Liver (tissue), 8 donors: ENCODE measurements at regions not wholly inside any gene's neighbourhood (a gene's known extent, or its start where the extent isn't known, plus 50 kb on each side); places are given as distances from the start of the nearest gene placed in this dataset.

ENCODE experiments used
- DNase-seq: peaks from one replicate; pipeline ENCODE4 v3.0.0-alpha.2; 2017; ENCODE audit warnings: low spot score
- H3K27ac ChIP-seq, 2 donors: one replicate each; pipeline ENCODE4 v1.7.0; 2013; ENCODE audit warnings: inconsistent platforms in 2 of 2, low read length in 2 of 2, control low read depth in 1 of 2, low read depth in 1 of 2, mild to moderate bottlenecking in 1 of 2
- H3K27me3 ChIP-seq, 4 donors: one replicate each; pipeline versions ENCODE4 v1.6.1 to v1.7.0; 2013; ENCODE audit warnings: low read length in 3 of 4, inconsistent platforms in 1 of 4, mild to moderate bottlenecking in 1 of 4, moderate library complexity in 1 of 4; ENCODE audit not compliant: control insufficient read depth in 4 of 4, insufficient read depth in 4 of 4
- H3K36me3 ChIP-seq, 4 donors: one replicate each; pipeline versions ENCODE4 v1.6.1 to v1.7.0; 2013; ENCODE audit warnings: low read length in 3 of 4, mild to moderate bottlenecking in 3 of 4, low read depth in 1 of 4, moderate library complexity in 1 of 4; ENCODE audit not compliant: control insufficient read depth in 4 of 4, insufficient read depth in 3 of 4
- H3K4me1 ChIP-seq, 4 donors: one replicate each; pipeline versions ENCODE4 v1.6.1 to v1.7.0; 2013; ENCODE audit warnings: low read length in 3 of 4, mild to moderate bottlenecking in 3 of 4, moderate library complexity in 1 of 4; ENCODE audit not compliant: control insufficient read depth in 4 of 4, insufficient read depth in 4 of 4
- H3K4me3 ChIP-seq, 3 donors: one replicate each; pipeline versions ENCODE4 v1.6.1 to v1.7.0; 2013; ENCODE audit warnings: low read length in 3 of 3, control low read depth in 1 of 3, low read depth in 1 of 3, mild to moderate bottlenecking in 1 of 3
- H3K9ac ChIP-seq, 2 donors: one replicate each; pipeline ENCODE4 v1.7.0; 2013; ENCODE audit warnings: low read length in 2 of 2, mild to moderate bottlenecking in 2 of 2, moderate library complexity in 2 of 2, control low read depth in 1 of 2, low read depth in 1 of 2
- H3K9me3 ChIP-seq, 4 donors: one replicate each; pipeline versions ENCODE4 v1.6.1 to v1.7.0; 2013; ENCODE audit warnings: low read length in 3 of 4; ENCODE audit not compliant: control insufficient read depth in 4 of 4
- FOXA1 ChIP-seq: IDR thresholded peaks from 2 replicates; pipeline ENCODE4 v1.6.1; 2016; ENCODE audit warnings: antibody characterized with exemption
- FOXA2 ChIP-seq: IDR thresholded peaks from 2 replicates; pipeline ENCODE4 v1.6.1; 2016; ENCODE audit warnings: antibody characterized with exemption
- GABPA ChIP-seq, 2 donors: IDR thresholded peaks in 1 of 2; conservative IDR thresholded peaks in 1 of 2; 2 replicates each; pipeline ENCODE4 v1.6.1; 2016; ENCODE audit warnings: antibody characterized with exemption in 2 of 2, mild to moderate bottlenecking in 1 of 2, moderate library complexity in 1 of 2
- HNF4G ChIP-seq: IDR thresholded peaks from 2 replicates; pipeline ENCODE4 v1.6.1; 2016; ENCODE audit warnings: antibody characterized with exemption
- JUND ChIP-seq, 2 donors: IDR thresholded peaks; 2 replicates each; pipeline ENCODE4 v1.6.1; 2016; ENCODE audit warnings: antibody characterized with exemption in 2 of 2
- NR2F2 ChIP-seq: IDR thresholded peaks from 2 replicates; pipeline ENCODE4 v1.6.1; 2016; ENCODE audit warnings: antibody characterized with exemption
- RAD21 ChIP-seq, 2 donors: IDR thresholded peaks; 2 replicates each; pipeline ENCODE4 v1.6.1; 2016; ENCODE audit warnings: antibody characterized with exemption in 2 of 2, mild to moderate bottlenecking in 2 of 2
- RXRA ChIP-seq, 2 donors: IDR thresholded peaks; 2 replicates each; pipeline ENCODE4 v1.6.1; 2017 to 2018; ENCODE audit warnings: antibody characterized with exemption in 2 of 2, mild to moderate bottlenecking in 1 of 2
- SP1 ChIP-seq: IDR thresholded peaks from 2 replicates; pipeline ENCODE4 v1.6.1; 2018; ENCODE audit warnings: antibody characterized with exemption, mild to moderate bottlenecking
- TAF1 ChIP-seq: conservative IDR thresholded peaks from 2 replicates; pipeline ENCODE4 v1.6.1; 2016; ENCODE audit warnings: antibody characterized with exemption, mild to moderate bottlenecking
- YY1 ChIP-seq: IDR thresholded peaks from 2 replicates; pipeline ENCODE4 v1.6.1; 2016; ENCODE audit warnings: antibody characterized with exemption, mild to moderate bottlenecking
- WGBS: extraction: QIAGEN DNeasy Blood & Tissue Kit; methylation state at CpG from one replicate; pipeline ENCODE4 v1.1.7; 2013; 5-methylcytosine and 5-hydroxymethylcytosine counted together
- TF ChIP-seq, protein P1 (sequence below): fragments of 150-350 bp; IDR thresholded peaks from 2 replicates; pipeline ENCODE4 v1.5.1; 2017; ENCODE audit warnings: improper control_type of control experiment, low read depth, low read length; ENCODE audit not compliant: missing input control
- TF ChIP-seq, protein P2 (sequence below): IDR thresholded peaks from 2 replicates; pipeline ENCODE4 v1.6.1; 2016; ENCODE audit warnings: antibody characterized with exemption
- TF ChIP-seq, protein P3 (sequence below): IDR thresholded peaks from 2 replicates; pipeline ENCODE4 v1.6.1; 2016; ENCODE audit warnings: antibody characterized with exemption, mild to moderate bottlenecking
- TF ChIP-seq, protein P4 (sequence below): IDR thresholded peaks from 2 replicates; pipeline ENCODE4 v1.6.1; 2016; ENCODE audit warnings: antibody characterized with exemption
- TF ChIP-seq, protein P5 (sequence below): IDR thresholded peaks from 2 replicates; pipeline ENCODE4 v1.6.1; 2016; ENCODE audit warnings: antibody characterized with exemption
- donor health status: healthy.
- donor health status: healthy.
- donor health status: healthy.
- donor health status: healthy.
- donor health status: healthy.

DNA sequence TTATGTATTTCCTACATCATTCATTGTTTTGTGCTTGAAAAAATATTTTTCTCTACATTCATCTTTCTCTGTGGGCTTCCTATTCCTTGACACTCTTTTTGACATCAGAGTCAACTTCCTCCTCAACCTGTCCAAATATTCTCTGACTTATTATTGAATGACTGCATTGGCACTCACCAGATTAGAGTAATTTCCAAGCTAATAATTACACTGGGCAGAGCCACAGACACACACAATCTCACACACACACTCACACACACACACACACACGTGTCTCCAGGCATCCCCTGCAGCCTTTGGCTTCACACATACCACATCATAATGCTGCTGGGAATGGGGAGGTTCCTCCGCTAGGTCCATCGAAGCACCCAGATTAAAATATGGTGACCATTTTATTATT lies 184.5 kb downstream of the SYK start:
- no peak for DNase-seq
- TF ChIP-seq FOXA2 (no peak), JUND (IDR thresholded peaks at IDR 0.05) (no peak), NR2F2 (no peak), SP1 (no peak), FOXA1 (no peak), GABPA (IDR thresholded peaks at IDR 0.05 in 1 of 2, conservative IDR thresholded peaks at IDR 0.05 in 1 of 2) (no peak), TAF1 (no peak)
- TF ChIP-seq, protein P1, sequence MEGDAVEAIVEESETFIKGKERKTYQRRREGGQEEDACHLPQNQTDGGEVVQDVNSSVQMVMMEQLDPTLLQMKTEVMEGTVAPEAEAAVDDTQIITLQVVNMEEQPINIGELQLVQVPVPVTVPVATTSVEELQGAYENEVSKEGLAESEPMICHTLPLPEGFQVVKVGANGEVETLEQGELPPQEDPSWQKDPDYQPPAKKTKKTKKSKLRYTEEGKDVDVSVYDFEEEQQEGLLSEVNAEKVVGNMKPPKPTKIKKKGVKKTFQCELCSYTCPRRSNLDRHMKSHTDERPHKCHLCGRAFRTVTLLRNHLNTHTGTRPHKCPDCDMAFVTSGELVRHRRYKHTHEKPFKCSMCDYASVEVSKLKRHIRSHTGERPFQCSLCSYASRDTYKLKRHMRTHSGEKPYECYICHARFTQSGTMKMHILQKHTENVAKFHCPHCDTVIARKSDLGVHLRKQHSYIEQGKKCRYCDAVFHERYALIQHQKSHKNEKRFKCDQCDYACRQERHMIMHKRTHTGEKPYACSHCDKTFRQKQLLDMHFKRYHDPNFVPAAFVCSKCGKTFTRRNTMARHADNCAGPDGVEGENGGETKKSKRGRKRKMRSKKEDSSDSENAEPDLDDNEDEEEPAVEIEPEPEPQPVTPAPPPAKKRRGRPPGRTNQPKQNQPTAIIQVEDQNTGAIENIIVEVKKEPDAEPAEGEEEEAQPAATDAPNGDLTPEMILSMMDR, result no peak
- TF ChIP-seq, protein P2, sequence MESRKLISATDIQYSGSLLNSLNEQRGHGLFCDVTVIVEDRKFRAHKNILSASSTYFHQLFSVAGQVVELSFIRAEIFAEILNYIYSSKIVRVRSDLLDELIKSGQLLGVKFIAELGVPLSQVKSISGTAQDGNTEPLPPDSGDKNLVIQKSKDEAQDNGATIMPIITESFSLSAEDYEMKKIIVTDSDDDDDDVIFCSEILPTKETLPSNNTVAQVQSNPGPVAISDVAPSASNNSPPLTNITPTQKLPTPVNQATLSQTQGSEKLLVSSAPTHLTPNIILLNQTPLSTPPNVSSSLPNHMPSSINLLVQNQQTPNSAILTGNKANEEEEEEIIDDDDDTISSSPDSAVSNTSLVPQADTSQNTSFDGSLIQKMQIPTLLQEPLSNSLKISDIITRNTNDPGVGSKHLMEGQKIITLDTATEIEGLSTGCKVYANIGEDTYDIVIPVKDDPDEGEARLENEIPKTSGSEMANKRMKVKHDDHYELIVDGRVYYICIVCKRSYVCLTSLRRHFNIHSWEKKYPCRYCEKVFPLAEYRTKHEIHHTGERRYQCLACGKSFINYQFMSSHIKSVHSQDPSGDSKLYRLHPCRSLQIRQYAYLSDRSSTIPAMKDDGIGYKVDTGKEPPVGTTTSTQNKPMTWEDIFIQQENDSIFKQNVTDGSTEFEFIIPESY, result no peak
- TF ChIP-seq, protein P3, sequence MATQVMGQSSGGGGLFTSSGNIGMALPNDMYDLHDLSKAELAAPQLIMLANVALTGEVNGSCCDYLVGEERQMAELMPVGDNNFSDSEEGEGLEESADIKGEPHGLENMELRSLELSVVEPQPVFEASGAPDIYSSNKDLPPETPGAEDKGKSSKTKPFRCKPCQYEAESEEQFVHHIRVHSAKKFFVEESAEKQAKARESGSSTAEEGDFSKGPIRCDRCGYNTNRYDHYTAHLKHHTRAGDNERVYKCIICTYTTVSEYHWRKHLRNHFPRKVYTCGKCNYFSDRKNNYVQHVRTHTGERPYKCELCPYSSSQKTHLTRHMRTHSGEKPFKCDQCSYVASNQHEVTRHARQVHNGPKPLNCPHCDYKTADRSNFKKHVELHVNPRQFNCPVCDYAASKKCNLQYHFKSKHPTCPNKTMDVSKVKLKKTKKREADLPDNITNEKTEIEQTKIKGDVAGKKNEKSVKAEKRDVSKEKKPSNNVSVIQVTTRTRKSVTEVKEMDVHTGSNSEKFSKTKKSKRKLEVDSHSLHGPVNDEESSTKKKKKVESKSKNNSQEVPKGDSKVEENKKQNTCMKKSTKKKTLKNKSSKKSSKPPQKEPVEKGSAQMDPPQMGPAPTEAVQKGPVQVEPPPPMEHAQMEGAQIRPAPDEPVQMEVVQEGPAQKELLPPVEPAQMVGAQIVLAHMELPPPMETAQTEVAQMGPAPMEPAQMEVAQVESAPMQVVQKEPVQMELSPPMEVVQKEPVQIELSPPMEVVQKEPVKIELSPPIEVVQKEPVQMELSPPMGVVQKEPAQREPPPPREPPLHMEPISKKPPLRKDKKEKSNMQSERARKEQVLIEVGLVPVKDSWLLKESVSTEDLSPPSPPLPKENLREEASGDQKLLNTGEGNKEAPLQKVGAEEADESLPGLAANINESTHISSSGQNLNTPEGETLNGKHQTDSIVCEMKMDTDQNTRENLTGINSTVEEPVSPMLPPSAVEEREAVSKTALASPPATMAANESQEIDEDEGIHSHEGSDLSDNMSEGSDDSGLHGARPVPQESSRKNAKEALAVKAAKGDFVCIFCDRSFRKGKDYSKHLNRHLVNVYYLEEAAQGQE, result no peak
- TF ChIP-seq, protein P4, sequence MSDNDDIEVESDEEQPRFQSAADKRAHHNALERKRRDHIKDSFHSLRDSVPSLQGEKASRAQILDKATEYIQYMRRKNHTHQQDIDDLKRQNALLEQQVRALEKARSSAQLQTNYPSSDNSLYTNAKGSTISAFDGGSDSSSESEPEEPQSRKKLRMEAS, result no peak
- H3K9me3 ChIP-seq, result no peaks in the 10 kb centered on the region
- H3K4me1 ChIP-seq, result peaks cover 0 to 16% (median 8%) of the 10 kb centered on the region in 4 donors
- no peak overlapping the region for H3K4me3 ChIP-seq
- WGBS, result 84% methylated on average over 3 of the region's 3 CpGs
- H3K27me3 ChIP-seq, result no peaks in the 10 kb centered on the region
- H3K9ac ChIP-seq, result no peak overlapping the region
- H3K27ac ChIP-seq, result no peak overlapping the region
- no peaks in the 10 kb centered on the region for H3K36me3 ChIP-seq

DNA sequence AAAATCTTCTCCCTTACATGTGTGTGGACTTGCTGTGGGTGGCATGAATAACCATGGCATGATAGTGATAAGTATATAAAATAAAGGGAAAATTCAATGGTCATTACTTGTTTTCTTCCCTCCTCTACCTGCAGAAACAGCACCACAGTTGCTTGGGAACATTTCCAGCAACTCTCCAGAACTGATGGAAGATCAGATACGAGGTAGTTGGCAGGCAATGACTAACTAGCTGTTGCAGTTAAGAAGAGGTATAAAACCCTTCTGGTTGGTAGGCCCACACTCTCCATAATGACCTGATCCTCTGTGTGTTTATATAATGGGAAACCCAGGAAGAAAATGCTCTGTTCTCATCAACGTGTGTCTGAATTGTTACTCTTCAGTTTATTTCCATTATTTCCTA lies 185.9 kb downstream of the SYK start:
- no peaks in the 10 kb centered on the region for H3K36me3 ChIP-seq
- H3K4me1 ChIP-seq, result peaks cover 0 to 30% (median 20%) of the 10 kb centered on the region in 4 donors
- H3K4me3 ChIP-seq, result no peak overlapping the region
- no peak for DNase-seq
- 80% methylated on average over 2 of the region's 2 CpGs for WGBS
- H3K27ac ChIP-seq, result no peak overlapping the region
- H3K27me3 ChIP-seq, result no peaks in the 10 kb centered on the region
- H3K9ac ChIP-seq, result no peak overlapping the region
- no peaks in the 10 kb centered on the region for H3K9me3 ChIP-seq
- TF ChIP-seq RXRA (IDR thresholded peaks at IDR 0.05), result no peak
- TF ChIP-seq HNF4G, result no peak
- no peak for TF ChIP-seq FOXA1
- TF ChIP-seq YY1, result no peak
- TF ChIP-seq, protein P5, sequence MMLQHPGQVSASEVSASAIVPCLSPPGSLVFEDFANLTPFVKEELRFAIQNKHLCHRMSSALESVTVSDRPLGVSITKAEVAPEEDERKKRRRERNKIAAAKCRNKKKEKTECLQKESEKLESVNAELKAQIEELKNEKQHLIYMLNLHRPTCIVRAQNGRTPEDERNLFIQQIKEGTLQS, result no peak
- no peak for TF ChIP-seq GABPA (IDR thresholded peaks at IDR 0.05 in 1 of 2, conservative IDR thresholded peaks at IDR 0.05 in 1 of 2)
- TF ChIP-seq, protein P3, result no peak
- TF ChIP-seq, protein P2, result no peak
- TF ChIP-seq RAD21 (IDR thresholded peaks at IDR 0.05), result no peak
- TF ChIP-seq, protein P1, result no peak
- no peak for TF ChIP-seq NR2F2
